Vagina (tissue), 2 donors: ENCODE measurements at regions not wholly inside any gene's neighbourhood (a gene's known extent, or its start where the extent isn't known, plus 50 kb on each side); places are given as distances from the start of the nearest gene placed in this dataset.

ENCODE experiments used
- DNase-seq, 2 donors: peaks; one replicate each; pipeline ENCODE4 v3.0.0-alpha.2; 2017; ENCODE audit errors: extremely low spot score in 2 of 2
- H3K27ac ChIP-seq: fragments of 200-600 bp; sonication (generic); one replicate; pipeline ENCODE4 v1.5.1; 2019
- H3K27me3 ChIP-seq: fragments of 200-600 bp; sonication (generic); one replicate; pipeline ENCODE4 v1.5.1; 2019
- H3K36me3 ChIP-seq, 2 donors: fragments of 200-600 bp; sonication (generic); one replicate each; pipeline ENCODE4 v1.5.1; 2017 to 2019
- H3K4me1 ChIP-seq: fragments of 200-600 bp; sonication (generic); one replicate; pipeline ENCODE4 v1.5.1; 2019
- H3K4me3 ChIP-seq, 2 donors: fragments of 200-600 bp; sonication (generic); 1 replicate in 1 of 2; 2 replicates in 1 of 2; pipeline ENCODE4 v1.5.1; 2016 to 2019
- H3K9me3 ChIP-seq: fragments of 200-600 bp; sonication (generic); one replicate; pipeline ENCODE4 v1.5.1; 2019
- POLR2A ChIP-seq, 2 donors: fragments of 450-650 bp; IDR thresholded peaks; one replicate each; pipeline ENCODE4 v1.6.1; 2017; ENCODE audit warnings: antibody characterized with exemption in 2 of 2, mild to moderate bottlenecking in 2 of 2, moderate library complexity in 2 of 2
- POLR2AphosphoS5 ChIP-seq, 2 donors: sonication (generic); formaldehyde crosslinking; IDR thresholded peaks; one replicate each; pipeline ENCODE4 v1.9.0; 2017; ENCODE audit warnings: antibody characterized with exemption in 2 of 2, mild to moderate bottlenecking in 2 of 2, low read depth in 1 of 2; ENCODE audit not compliant: insufficient read depth in 1 of 2
- intact Hi-C: fragments of 100-400 bp; cut with DNase I; formaldehyde crosslinking; loops from one replicate; pipeline ENCODE4 v1.15.1; 2023
- TF ChIP-seq, protein P1 (sequence below), 3 experiments: fragments of 450-650 bp in 2 of 3; fragments of 200-600 bp in 1 of 3; sonication (generic) in 1 of 3; IDR thresholded peaks; one replicate each; pipeline ENCODE4 v1.5.1; 2017 to 2019; ENCODE audit warnings: antibody characterized with exemption in 3 of 3, mild to moderate bottlenecking in 2 of 3, moderate library complexity in 2 of 3

DNA sequence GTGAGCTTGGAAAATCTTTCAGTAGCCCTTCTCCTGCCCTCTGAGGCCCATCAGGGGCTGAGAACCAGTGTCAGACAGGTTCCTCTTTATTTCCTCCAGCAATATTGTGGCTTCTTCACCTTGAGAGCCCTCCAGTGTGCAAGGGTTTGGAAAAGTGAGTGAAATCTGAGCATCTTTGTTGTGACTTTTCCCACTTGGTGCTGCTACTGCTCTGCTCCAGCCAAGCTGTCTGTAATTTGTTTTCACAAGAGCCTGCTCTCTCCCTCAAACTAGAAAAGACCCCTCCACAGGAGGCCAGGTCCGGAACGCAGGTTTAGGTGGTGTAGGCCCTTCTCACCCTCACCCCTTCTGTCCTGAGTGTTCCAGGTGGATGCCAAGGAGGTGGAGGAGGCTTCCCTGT, 57.4 kb upstream of the SPRY4 start:
- Histone ChIP-seq H3K4me1 (no peaks in the 10 kb centered on the region), H3K27me3 (no peaks in the 10 kb centered on the region), H3K27ac (no peak overlapping the region), H3K4me3 (no peak overlapping the region), H3K36me3 (no peaks in the 10 kb centered on the region), H3K9me3 (no peaks in the 10 kb centered on the region)
- intact Hi-C loops: no loop called here
- no peak for DNase-seq
- TF ChIP-seq POLR2AphosphoS5 (IDR thresholded peaks at IDR 0.05; ENCODE audit: insufficient read depth in 1 of 2, low read depth in 1 of 2): no peak
- TF ChIP-seq, protein P1, sequence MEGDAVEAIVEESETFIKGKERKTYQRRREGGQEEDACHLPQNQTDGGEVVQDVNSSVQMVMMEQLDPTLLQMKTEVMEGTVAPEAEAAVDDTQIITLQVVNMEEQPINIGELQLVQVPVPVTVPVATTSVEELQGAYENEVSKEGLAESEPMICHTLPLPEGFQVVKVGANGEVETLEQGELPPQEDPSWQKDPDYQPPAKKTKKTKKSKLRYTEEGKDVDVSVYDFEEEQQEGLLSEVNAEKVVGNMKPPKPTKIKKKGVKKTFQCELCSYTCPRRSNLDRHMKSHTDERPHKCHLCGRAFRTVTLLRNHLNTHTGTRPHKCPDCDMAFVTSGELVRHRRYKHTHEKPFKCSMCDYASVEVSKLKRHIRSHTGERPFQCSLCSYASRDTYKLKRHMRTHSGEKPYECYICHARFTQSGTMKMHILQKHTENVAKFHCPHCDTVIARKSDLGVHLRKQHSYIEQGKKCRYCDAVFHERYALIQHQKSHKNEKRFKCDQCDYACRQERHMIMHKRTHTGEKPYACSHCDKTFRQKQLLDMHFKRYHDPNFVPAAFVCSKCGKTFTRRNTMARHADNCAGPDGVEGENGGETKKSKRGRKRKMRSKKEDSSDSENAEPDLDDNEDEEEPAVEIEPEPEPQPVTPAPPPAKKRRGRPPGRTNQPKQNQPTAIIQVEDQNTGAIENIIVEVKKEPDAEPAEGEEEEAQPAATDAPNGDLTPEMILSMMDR (IDR thresholded peaks at IDR 0.05): no peak
- TF ChIP-seq POLR2A (IDR thresholded peaks at IDR 0.05): no peak

DNA sequence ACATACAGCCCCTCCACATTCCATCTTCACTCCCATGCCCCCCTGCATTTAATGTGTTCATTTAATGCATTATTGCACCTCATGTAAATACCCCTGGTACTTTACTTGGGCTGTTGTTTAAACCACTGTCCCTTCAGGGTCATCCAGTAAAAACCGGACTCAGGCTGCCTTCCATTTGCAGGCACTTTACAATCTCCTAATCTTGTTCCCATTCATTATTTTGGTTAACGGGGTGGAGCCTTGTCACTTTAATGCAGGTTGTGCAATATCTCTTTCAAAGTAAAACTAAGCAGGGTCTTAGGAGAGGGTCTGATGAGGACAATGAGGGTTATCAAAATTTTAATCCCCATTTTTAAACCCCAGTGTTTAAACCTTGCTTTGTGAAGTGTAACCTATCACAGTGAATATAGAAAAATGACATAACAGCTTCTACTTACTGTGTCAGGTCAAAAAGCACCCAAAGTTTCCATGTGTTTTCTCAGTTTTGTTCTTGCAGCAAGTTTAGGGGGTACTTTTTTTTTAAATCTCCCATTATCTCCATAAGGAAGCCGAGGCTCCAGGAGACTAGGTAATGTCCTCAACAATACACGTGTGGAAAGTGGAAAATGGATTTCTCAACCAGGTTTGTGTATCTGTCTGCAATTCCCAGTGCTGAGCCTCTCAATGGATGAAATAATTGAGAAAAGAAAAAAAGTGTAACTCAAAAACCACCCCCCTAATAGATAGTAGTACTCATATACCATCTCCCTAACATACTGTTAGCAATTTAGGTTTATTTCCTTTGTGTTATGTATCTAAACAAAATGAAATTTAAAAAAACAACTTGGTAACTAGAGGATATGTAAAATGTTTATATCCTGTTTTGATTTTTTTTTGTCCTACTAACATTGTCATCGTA, 54.2 kb upstream of the SPRY4 start:
- intact Hi-C loops: no loop called here
- Histone ChIP-seq H3K27ac (no peak overlapping the region), H3K4me1 (no peaks in the 10 kb centered on the region), H3K9me3 (no peaks in the 10 kb centered on the region), H3K27me3 (no peaks in the 10 kb centered on the region), H3K36me3 (no peaks in the 10 kb centered on the region), H3K4me3 (no peak overlapping the region)
- DNase-seq: no peak
- TF ChIP-seq, protein P1 (IDR thresholded peaks at IDR 0.05): no peak
- TF ChIP-seq POLR2A (IDR thresholded peaks at IDR 0.05): no peak
- no peak for TF ChIP-seq POLR2AphosphoS5 (IDR thresholded peaks at IDR 0.05; ENCODE audit: insufficient read depth in 1 of 2, low read depth in 1 of 2)

DNA sequence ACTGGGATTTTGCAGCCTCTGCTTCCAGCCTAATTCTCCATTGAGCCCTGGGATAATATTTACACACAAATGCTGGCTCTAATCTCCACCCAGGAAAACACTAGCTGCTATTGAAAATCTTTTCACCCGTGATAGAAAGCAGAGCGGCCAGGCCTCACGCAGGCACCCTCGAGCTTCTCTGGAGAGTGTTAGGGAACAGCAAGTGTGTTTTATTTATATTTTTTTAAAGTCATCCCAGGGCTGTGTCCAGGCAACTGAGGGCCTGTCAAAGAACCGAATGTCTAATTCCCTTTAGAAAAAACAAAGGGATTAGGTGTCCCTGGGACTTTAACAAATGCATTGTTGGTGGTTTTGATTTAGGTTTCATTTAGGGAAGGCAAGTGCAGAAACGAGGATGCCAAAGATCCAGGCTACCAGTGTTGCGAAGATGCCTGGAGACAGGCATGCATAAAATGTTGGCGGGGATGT, 51.2 kb upstream of the SPRY4 start:
- Histone ChIP-seq H3K4me1 (no peaks in the 10 kb centered on the region), H3K4me3 (no peak overlapping the region), H3K27ac (no peak overlapping the region), H3K27me3 (no peaks in the 10 kb centered on the region), H3K36me3 (no peaks in the 10 kb centered on the region), H3K9me3 (no peaks in the 10 kb centered on the region)
- TF ChIP-seq POLR2AphosphoS5 (IDR thresholded peaks at IDR 0.05; ENCODE audit: insufficient read depth in 1 of 2, low read depth in 1 of 2) (no peak), POLR2A (IDR thresholded peaks at IDR 0.05) (no peak)
- TF ChIP-seq, protein P1 (IDR thresholded peaks at IDR 0.05): no peak
- intact Hi-C loops: no loop called here
- no peak for DNase-seq
